NCI-H1436 (cell line): ENCODE measurements at regions not wholly inside any gene's neighbourhood (a gene's known extent, or its start where the extent isn't known, plus 50 kb on each side); places are given as distances from the start of the nearest gene placed in this dataset.
A peak's percentile ranks its signal among the peaks of the same experiment; 100 is the strongest.

Experiments used
- DNase-seq: peaks from one replicate; lab custom pipeline; 2025; lab: John Stamatoyannopoulos, UW

GRCh38 chr6:91711518-91711917, 1124.6 kb upstream of the MAP3K7 start:
- no peak for DNase-seq

GRCh38 chr6:91710342-91710741, 1123.5 kb upstream of the MAP3K7 start:
- DNase-seq = no peak

- no peak for DNase-seq
Observed at GRCh38 chr6:91708534-91708933, 1121.7 kb upstream of the MAP3K7 start.

GRCh38 chr6:91705646-91706045, 1118.8 kb upstream of the MAP3K7 start:
- DNase-seq = no peak

GRCh38 chr6:91704531-91704930, 1117.7 kb upstream of the MAP3K7 start:
- DNase-seq = no peak

GRCh38 chr6:91697010-91697695, 1110.3 kb upstream of the MAP3K7 start:
- no peak for DNase-seq

GRCh38 chr6:91695221-91695620, 1108.3 kb upstream of the MAP3K7 start:
- DNase-seq = no peak

GRCh38 chr6:91694016-91694654, 1107.3 kb upstream of the MAP3K7 start:
- DNase-seq = no peak

- no peak for DNase-seq
Observed at GRCh38 chr6:91691449-91691848, 1104.6 kb upstream of the MAP3K7 start.

GRCh38 chr6:91683240-91683639, 1096.4 kb upstream of the MAP3K7 start:
- DNase-seq = peak; percentile 5

GRCh38 chr6:91681296-91681695, 1094.4 kb upstream of the MAP3K7 start:
- DNase-seq = no peak

GRCh38 chr6:91678679-91679446, 1092.0 kb upstream of the MAP3K7 start:
- peak; percentile 37 for DNase-seq

GRCh38 chr6:91672201-91672600, 1085.3 kb upstream of the MAP3K7 start:
- no peak for DNase-seq

GRCh38 chr6:91669871-91670268, 1083.0 kb upstream of the MAP3K7 start:
- DNase-seq = no peak

- DNase-seq = peak; percentile 35
Observed at GRCh38 chr6:91669154-91669870, 1082.4 kb upstream of the MAP3K7 start.

GRCh38 chr6:91667596-91667995, 1080.7 kb upstream of the MAP3K7 start:
- no peak for DNase-seq

- no peak for DNase-seq
Observed at GRCh38 chr6:91664327-91664959, 1077.6 kb upstream of the MAP3K7 start.

GRCh38 chr6:91660893-91661292, 1074.0 kb upstream of the MAP3K7 start:
- DNase-seq = no peak

- DNase-seq = no peak
Observed at GRCh38 chr6:91659891-91660290, 1073.0 kb upstream of the MAP3K7 start.

- DNase-seq = no peak
Observed at GRCh38 chr6:91654793-91655192, 1067.9 kb upstream of the MAP3K7 start.

GRCh38 chr6:91654357-91654756, 1067.5 kb upstream of the MAP3K7 start:
- DNase-seq = no peak

- peak; percentile 71 for DNase-seq
Observed at GRCh38 chr6:91653895-91654294, 1067.0 kb upstream of the MAP3K7 start.
